Fibroblast of pulmonary artery (primary cell): ENCODE measurements at regions not wholly inside any gene's neighbourhood (a gene's known extent, or its start where the extent isn't known, plus 50 kb on each side); places are given as distances from the start of the nearest gene placed in this dataset.
"Not testable (repeated sequence)": the region's sequence is repeated elsewhere in the genome, so short reads cannot be mapped to it uniquely, and the experiment has no call there.

Experiments used
- DNase-seq: peaks from one replicate; pipeline ENCODE4 v3.0.0-alpha.2; 2010; ENCODE audit warnings: low read depth
- H3K4me3 ChIP-seq: replicated peaks from 2 replicates; pipeline ENCODE4 v1.5.1; 2011; ENCODE audit warnings: low read depth, mild to moderate bottlenecking, control low read depth, low read length, moderate library complexity
- TF ChIP-seq, protein P1 (sequence below): IDR thresholded peaks from 2 replicates; pipeline ENCODE4 v1.5.1; 2011; ENCODE audit warnings: mild to moderate bottlenecking, control low read depth, low read length, inconsistent platforms; ENCODE audit errors: missing control alignments

GRCh38 chr5:12099296-12099695 is 195.1 kb upstream of the CTNND2 start:
- TF ChIP-seq, protein P1, sequence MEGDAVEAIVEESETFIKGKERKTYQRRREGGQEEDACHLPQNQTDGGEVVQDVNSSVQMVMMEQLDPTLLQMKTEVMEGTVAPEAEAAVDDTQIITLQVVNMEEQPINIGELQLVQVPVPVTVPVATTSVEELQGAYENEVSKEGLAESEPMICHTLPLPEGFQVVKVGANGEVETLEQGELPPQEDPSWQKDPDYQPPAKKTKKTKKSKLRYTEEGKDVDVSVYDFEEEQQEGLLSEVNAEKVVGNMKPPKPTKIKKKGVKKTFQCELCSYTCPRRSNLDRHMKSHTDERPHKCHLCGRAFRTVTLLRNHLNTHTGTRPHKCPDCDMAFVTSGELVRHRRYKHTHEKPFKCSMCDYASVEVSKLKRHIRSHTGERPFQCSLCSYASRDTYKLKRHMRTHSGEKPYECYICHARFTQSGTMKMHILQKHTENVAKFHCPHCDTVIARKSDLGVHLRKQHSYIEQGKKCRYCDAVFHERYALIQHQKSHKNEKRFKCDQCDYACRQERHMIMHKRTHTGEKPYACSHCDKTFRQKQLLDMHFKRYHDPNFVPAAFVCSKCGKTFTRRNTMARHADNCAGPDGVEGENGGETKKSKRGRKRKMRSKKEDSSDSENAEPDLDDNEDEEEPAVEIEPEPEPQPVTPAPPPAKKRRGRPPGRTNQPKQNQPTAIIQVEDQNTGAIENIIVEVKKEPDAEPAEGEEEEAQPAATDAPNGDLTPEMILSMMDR: no peak

DNA sequence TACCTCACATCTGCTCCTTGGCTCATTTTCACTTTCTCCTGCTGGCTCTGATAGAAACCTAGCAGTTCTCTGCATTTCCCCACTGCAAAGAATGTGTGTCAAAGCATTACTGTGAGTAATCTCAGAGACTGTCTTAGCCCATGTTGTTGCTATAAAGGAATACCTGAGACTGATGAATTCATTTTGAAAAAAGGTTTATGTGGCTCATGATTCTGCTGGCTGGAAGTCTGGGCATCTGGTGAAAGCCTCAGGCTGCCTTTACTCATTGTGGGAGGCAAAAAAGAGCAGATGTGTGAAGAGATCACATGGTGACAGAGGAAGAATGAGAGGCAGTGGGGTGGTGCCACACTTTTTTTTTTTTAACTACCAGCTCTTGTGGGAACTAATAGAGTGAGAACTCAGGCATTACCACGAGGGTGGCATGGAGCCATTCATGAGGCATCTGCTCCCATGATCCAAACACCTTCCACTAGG is 191.6 kb upstream of the CTNND2 start:
- TF ChIP-seq, protein P1: no peak
- H3K4me3 ChIP-seq: no peak overlapping the region
- no peak for DNase-seq

More at GRCh38 chr5:12099296-12099695, 195.1 kb upstream of the CTNND2 start:
- DNase-seq: no peak
- H3K4me3 ChIP-seq: no peak overlapping the region

DNA sequence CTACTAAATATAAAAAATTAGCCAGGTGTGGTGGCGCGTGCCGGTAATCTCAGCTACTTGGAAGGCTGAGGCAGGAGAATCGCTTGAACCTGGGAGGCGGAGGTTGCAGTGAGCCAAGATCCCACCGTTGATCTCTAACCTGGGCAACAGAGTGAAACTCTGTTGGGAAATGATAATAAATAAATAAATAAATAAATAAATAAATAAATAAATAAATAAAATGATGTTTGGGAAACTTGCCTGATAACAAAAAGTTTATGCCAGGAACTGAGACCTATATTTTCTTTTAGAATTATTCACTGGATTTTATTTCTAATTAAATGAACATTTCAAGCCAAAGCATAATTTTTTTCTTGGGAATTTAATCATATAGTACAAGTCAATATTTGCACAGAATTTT is 189.3 kb upstream of the CTNND2 start:
- no peak overlapping the region for H3K4me3 ChIP-seq
- no peak for DNase-seq
- TF ChIP-seq, protein P1: no peak

GRCh38 chr5:12080761-12081160 is 176.5 kb upstream of the CTNND2 start:
- DNase-seq: no peak
- H3K4me3 ChIP-seq: no peak overlapping the region
- TF ChIP-seq, protein P1: no peak

- not testable (repeated sequence) for H3K4me3 ChIP-seq, DNase-seq
Observed at GRCh38 chr5:12078286-12078685, 174.0 kb upstream of the CTNND2 start.

DNA sequence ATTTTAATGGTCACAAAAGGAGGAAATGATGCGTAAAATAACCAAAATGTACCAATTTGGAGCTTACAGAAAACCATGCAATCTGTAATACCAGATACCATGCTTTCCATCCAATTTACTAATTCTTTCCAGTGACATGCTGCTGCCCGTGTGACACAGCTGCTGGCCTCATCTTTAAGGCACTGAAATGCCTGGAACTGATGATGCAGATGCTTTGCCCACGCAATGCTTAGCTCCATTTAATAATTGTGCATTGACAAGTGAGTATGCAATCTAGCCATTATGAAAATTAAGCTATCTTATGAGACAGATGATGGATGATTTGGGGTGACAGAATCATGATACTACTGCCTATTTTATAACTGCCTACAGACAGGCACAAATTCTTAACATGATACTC is 169.2 kb upstream of the CTNND2 start:
- DNase-seq: no peak
- TF ChIP-seq, protein P1: no peak
- no peak overlapping the region for H3K4me3 ChIP-seq

- TF ChIP-seq, protein P1: no peak
- no peak overlapping the region for H3K4me3 ChIP-seq
- no peak for DNase-seq
Observed at GRCh38 chr5:12072441-12072840, 168.2 kb upstream of the CTNND2 start.
